Astrocyte (in vitro differentiated cells and primary cell): ENCODE measurements at regions not wholly inside any gene's neighbourhood (a gene's known extent, or its start where the extent isn't known, plus 50 kb on each side); places are given as distances from the start of the nearest gene placed in this dataset.

Experiments used
- EZH2 ChIP-seq: IDR thresholded peaks from 2 replicates; pipeline ENCODE4 v1.6.1; 2012; ENCODE audit warnings: mild to moderate bottlenecking, low read length, inconsistent platforms; ENCODE audit not compliant: insufficient read depth
- TF ChIP-seq, protein P1 (sequence below): IDR thresholded peaks from 2 replicates; pipeline ENCODE4 v1.5.1; 2011; ENCODE audit warnings: low read depth, mild to moderate bottlenecking, inconsistent platforms, low read length, moderate library complexity; ENCODE audit not compliant: insufficient read depth

DNA sequence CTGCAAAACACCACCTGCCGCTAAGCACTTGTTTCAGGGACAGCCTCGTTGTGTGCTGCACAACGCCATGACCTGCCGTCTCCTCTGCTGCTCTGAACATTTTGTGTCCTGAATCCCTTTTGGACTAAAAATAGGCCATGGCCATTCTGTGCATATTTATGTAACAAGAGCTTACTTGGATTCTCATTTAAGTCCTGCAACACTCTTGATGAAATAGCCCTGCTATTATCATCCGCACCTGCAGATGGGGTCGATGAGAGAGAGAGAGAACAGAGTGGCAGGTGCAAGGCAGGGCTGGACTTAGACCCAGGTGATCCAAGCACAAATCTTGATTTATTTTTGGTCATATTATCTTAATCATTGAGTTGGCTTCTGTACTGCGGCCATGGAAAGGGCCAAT is 121.2 kb upstream of the PRKCQ start:
- TF ChIP-seq, protein P1, sequence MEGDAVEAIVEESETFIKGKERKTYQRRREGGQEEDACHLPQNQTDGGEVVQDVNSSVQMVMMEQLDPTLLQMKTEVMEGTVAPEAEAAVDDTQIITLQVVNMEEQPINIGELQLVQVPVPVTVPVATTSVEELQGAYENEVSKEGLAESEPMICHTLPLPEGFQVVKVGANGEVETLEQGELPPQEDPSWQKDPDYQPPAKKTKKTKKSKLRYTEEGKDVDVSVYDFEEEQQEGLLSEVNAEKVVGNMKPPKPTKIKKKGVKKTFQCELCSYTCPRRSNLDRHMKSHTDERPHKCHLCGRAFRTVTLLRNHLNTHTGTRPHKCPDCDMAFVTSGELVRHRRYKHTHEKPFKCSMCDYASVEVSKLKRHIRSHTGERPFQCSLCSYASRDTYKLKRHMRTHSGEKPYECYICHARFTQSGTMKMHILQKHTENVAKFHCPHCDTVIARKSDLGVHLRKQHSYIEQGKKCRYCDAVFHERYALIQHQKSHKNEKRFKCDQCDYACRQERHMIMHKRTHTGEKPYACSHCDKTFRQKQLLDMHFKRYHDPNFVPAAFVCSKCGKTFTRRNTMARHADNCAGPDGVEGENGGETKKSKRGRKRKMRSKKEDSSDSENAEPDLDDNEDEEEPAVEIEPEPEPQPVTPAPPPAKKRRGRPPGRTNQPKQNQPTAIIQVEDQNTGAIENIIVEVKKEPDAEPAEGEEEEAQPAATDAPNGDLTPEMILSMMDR, result no peak
- TF ChIP-seq EZH2, result no peak
